ENCODE measurements at regions not wholly inside any gene's neighbourhood (a gene's known extent, or its start where the extent isn't known, plus 50 kb on each side); places are given as distances from the start of the nearest gene placed in this dataset.

- TF ChIP-seq, protein P1, sequence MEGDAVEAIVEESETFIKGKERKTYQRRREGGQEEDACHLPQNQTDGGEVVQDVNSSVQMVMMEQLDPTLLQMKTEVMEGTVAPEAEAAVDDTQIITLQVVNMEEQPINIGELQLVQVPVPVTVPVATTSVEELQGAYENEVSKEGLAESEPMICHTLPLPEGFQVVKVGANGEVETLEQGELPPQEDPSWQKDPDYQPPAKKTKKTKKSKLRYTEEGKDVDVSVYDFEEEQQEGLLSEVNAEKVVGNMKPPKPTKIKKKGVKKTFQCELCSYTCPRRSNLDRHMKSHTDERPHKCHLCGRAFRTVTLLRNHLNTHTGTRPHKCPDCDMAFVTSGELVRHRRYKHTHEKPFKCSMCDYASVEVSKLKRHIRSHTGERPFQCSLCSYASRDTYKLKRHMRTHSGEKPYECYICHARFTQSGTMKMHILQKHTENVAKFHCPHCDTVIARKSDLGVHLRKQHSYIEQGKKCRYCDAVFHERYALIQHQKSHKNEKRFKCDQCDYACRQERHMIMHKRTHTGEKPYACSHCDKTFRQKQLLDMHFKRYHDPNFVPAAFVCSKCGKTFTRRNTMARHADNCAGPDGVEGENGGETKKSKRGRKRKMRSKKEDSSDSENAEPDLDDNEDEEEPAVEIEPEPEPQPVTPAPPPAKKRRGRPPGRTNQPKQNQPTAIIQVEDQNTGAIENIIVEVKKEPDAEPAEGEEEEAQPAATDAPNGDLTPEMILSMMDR (IDR thresholded peaks at IDR 0.05) = no peak
- TF ChIP-seq POLR2A (IDR thresholded peaks at IDR 0.05) = no peak
Observed at GRCh38 chr12:89082370-89082753, 269.9 kb downstream of the DUSP6 start.
